ENCODE measurements at regions not wholly inside any gene's neighbourhood (a gene's known extent, or its start where the extent isn't known, plus 50 kb on each side); places are given as distances from the start of the nearest gene placed in this dataset.

GRCh38 chr5:133799571-133800237, 168.7 kb downstream of the C5orf15 start:
- Histone ChIP-seq H2BK12ac (ENCODE audit: low read depth, low read length) (no peak overlapping the region), H3K4me1 (replicated peaks in 1 of 4; ENCODE audit: control insufficient read depth in 3 of 4, insufficient read depth in 4 of 4, low read length in 3 of 4) (peaks cover 0 to 5% (median 0%) of the 10 kb centered on the region in 4 experiments; a peak in 1 of 7 replicates), H3K23me2 (ENCODE audit: low read depth, low read length) (peaks cover 3% of the 10 kb centered on the region; the same call in 1 of the 2 replicates), H2AFZ (ENCODE audit: low read length) (no peak overlapping the region), H2BK20ac (ENCODE audit: low read length) (no peak overlapping the region), H2AK5ac (ENCODE audit: low read depth, low read length) (no peak overlapping the region), H3K79me2 (ENCODE audit: control insufficient read depth in 1 of 2, insufficient read depth in 2 of 2, low read length in 2 of 2) (no peaks in the 10 kb centered on the region), H4K20me1 (replicated peaks in 1 of 2; ENCODE audit: control insufficient read depth in 1 of 2, insufficient read depth in 2 of 2, low read length in 2 of 2) (no peaks in the 10 kb centered on the region), H3K36me3 (ENCODE audit: control insufficient read depth in 2 of 4, insufficient read depth in 4 of 4, low read length in 3 of 4) (no peaks in the 10 kb centered on the region), H3K27me3 (replicated peaks in 1 of 4; ENCODE audit: control insufficient read depth in 3 of 4, extremely low read depth in 1 of 4, insufficient read depth in 3 of 4, low read length in 3 of 4) (no peaks in the 10 kb centered on the region), H3K9ac (replicated peaks in 1 of 4; ENCODE audit: extremely low read depth in 1 of 4, low read depth in 3 of 4, low read length in 3 of 4) (no peak overlapping the region), H4K5ac (ENCODE audit: insufficient read length, low read depth, low read length) (no peak overlapping the region), H2BK120ac (replicated peaks; ENCODE audit: low read depth, low read length) (no peak overlapping the region), H2BK15ac (ENCODE audit: low read length) (no peak overlapping the region), H2BK5ac (ENCODE audit: low read depth, low read length) (no peak overlapping the region), H4K91ac (replicated peaks; ENCODE audit: insufficient read length, low read length) (no peak overlapping the region), H3K4ac (replicated peaks; ENCODE audit: insufficient read length, low read depth, low read length) (no peak overlapping the region), H3K56ac (replicated peaks; ENCODE audit: insufficient read length, low read depth, low read length) (no peak overlapping the region), H3K79me1 (ENCODE audit: low read depth, low read length) (no peaks in the 10 kb centered on the region), H4K8ac (ENCODE audit: extremely low read depth, insufficient read depth, low read length) (no peak overlapping the region), H3K9me3 (ENCODE audit: insufficient read depth in 2 of 2, low read depth in 1 of 2, low read length in 1 of 2) (peaks cover 0 to 4% of the 10 kb centered on the region in 2 experiments; a peak in 1 of 4 replicates), H3K14ac (ENCODE audit: insufficient read length) (no peak overlapping the region), H3K23ac (ENCODE audit: insufficient read length) (no peak overlapping the region), H3K4me2 (ENCODE audit: insufficient read depth in 1 of 2, low read depth in 2 of 2, low read length in 2 of 2) (no peak overlapping the region), H3K18ac (ENCODE audit: extremely low read depth, low read length) (no peak overlapping the region), H3K4me3 (ENCODE audit: extremely low read depth in 1 of 4, insufficient read depth in 2 of 4, low read depth in 3 of 4, low read length in 4 of 4) (no peak overlapping the region), H3K27ac (ENCODE audit: low read depth, low read length) (no peak overlapping the region)
- FAIRE-seq (no peak), DNase-seq (ENCODE audit: low read depth in 1 of 2, low spot score in 2 of 2) (no peak)
- POLR2A ChIA-PET (ENCODE audit: partially characterized antibody), result no interaction called here
- CTCF ChIA-PET (ENCODE audit: partially characterized antibody), result interaction anchor here (0.7 to 1.9 kb wide), 5 partner anchors 12 to 144 kb away, joined by 3 to 6 read pairs (median 3); no protein-coding TSS in a partner anchor
- WGBS, 2 experiments (ENCODE audit: extremely low coverage in 1 of 2, insufficient coverage in 1 of 2, insufficient read length in 1 of 2, insufficient replicate concordance in 2 of 2, low coverage in 1 of 2, low lambda C conversion rate in 2 of 2, missing lambda C conversion rate in 1 of 2), result 84% methylated on average over 8 of the region's 8 CpGs; no CpG with 5 or more reads in 1 of the 2 experiments
- TF ChIP-seq CBX5 (IDR thresholded peaks at IDR 0.05; ENCODE audit: low read depth, low read length), result no peak
- TF ChIP-seq, protein P1, sequence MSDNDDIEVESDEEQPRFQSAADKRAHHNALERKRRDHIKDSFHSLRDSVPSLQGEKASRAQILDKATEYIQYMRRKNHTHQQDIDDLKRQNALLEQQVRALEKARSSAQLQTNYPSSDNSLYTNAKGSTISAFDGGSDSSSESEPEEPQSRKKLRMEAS (IDR thresholded peaks at IDR 0.05), result no peak
